PFSK-1 (cell line): ENCODE measurements at regions not wholly inside any gene's neighbourhood (a gene's known extent, or its start where the extent isn't known, plus 50 kb on each side); places are given as distances from the start of the nearest gene placed in this dataset.

Source experiments
- FOXP2 ChIP-seq: optimal IDR thresholded peaks from 2 replicates; pipeline ENCODE3; 2011; ENCODE audit warnings: borderline replicate concordance, control low read depth, inconsistent platforms; ENCODE audit not compliant: insufficient read depth; ENCODE audit errors: extremely low read length, extremely low read depth
- POLR2AphosphoS5 ChIP-seq: IDR thresholded peaks from 2 replicates; pipeline ENCODE4 v1.6.1; 2012; ENCODE audit warnings: low read depth, mild to moderate bottlenecking, control low read depth, low read length, moderate library complexity
- REST ChIP-seq, 2 experiments: IDR thresholded peaks; 2 replicates each; pipeline versions ENCODE4 v1.6.1 to v1.8.0; 2011 to 2012; ENCODE audit warnings: low read depth in 2 of 2, low read length in 2 of 2, control low read depth in 1 of 2, inconsistent platforms in 1 of 2, mild to moderate bottlenecking in 1 of 2, moderate library complexity in 1 of 2; ENCODE audit not compliant: insufficient read depth in 1 of 2
- SIN3A ChIP-seq: IDR thresholded peaks from 2 replicates; pipeline ENCODE4 v1.6.1; 2012; ENCODE audit warnings: mild to moderate bottlenecking, low read length, moderate library complexity, borderline replicate concordance; ENCODE audit not compliant: insufficient read depth
- TAF1 ChIP-seq: IDR thresholded peaks from 2 replicates; pipeline ENCODE4 v1.6.1; 2012; ENCODE audit warnings: low read length, control low read depth, borderline replicate concordance; ENCODE audit not compliant: insufficient read depth

- TF ChIP-seq TAF1 (no peak), REST (IDR thresholded peaks at IDR 0.05; ENCODE audit: insufficient read depth in 1 of 2, low read depth in 2 of 2, low read length in 2 of 2) (no peak), FOXP2 (no peak), SIN3A (no peak), POLR2AphosphoS5 (no peak)
These were observed 87.6 kb upstream of the MYLIP start for GRCh38 chr6:16041327-16041726.

GRCh38 chr6:16040628-16040974 lies 88.3 kb upstream of the MYLIP start:
- no peak for TF ChIP-seq SIN3A
- no peak for TF ChIP-seq REST (IDR thresholded peaks at IDR 0.05; ENCODE audit: insufficient read depth in 1 of 2, low read depth in 2 of 2, low read length in 2 of 2)
- no peak for TF ChIP-seq FOXP2
- no peak for TF ChIP-seq TAF1

GRCh38 chr6:16038938-16039337 lies 89.9 kb upstream of the MYLIP start:
- TF ChIP-seq TAF1 (no peak), FOXP2 (no peak), SIN3A (no peak), POLR2AphosphoS5 (no peak), REST (IDR thresholded peaks at IDR 0.05; ENCODE audit: insufficient read depth in 1 of 2, low read depth in 2 of 2, low read length in 2 of 2) (no peak)

GRCh38 chr6:16035488-16036080 lies 93.3 kb upstream of the MYLIP start:
- TF ChIP-seq POLR2AphosphoS5 (no peak), FOXP2 (no peak), TAF1 (no peak), REST (IDR thresholded peaks at IDR 0.05; ENCODE audit: insufficient read depth in 1 of 2, low read depth in 2 of 2, low read length in 2 of 2) (no peak), SIN3A (no peak)

GRCh38 chr6:16033214-16033613 lies 95.7 kb upstream of the MYLIP start:
- TF ChIP-seq FOXP2 (no peak), TAF1 (no peak), POLR2AphosphoS5 (no peak), REST (IDR thresholded peaks at IDR 0.05; ENCODE audit: insufficient read depth in 1 of 2, low read depth in 2 of 2, low read length in 2 of 2) (no peak), SIN3A (no peak)
